ENCODE measurements at regions not wholly inside any gene's neighbourhood (a gene's known extent, or its start where the extent isn't known, plus 50 kb on each side); places are given as distances from the start of the nearest gene placed in this dataset.

- no peak for ATAC-seq
- intact Hi-C loops (cut with DNase I): no loop called here
- peaks cover 0 to 5% of the 10 kb centered on the region in 2 donors for H3K4me1 ChIP-seq
Measured at GRCh38 chr7:17631061-17631460, 309.2 kb downstream of the SNX13 start.

DNA sequence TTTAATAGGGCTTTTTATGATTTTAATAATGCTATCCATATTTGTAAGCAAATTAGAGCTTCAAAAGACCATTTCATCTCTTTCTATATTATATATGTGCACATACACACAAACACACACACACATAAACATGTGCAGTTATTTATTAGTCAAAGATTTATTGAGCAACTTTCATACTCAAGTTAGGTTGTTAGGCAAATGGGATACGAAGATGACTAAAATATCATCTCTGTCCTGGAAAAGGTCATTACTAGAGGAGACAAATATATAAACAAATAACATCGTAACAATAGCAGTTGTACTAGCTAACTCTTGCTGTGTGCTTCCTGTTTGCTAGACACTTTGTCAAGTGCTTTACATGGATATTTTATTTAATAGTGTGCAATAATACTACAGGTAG is 307.9 kb downstream of the SNX13 start:
- ATAC-seq (no peak), DNase-seq (no peak)
- Histone ChIP-seq H3K27me3 (no peaks in the 10 kb centered on the region), H3K36me3 (no peaks in the 10 kb centered on the region), H3K27ac (peak overlapping the region in 1 of 2 donors; percentile 9), H3K9me3 (no peaks in the 10 kb centered on the region), H3K4me3 (no peak overlapping the region), H3K4me1 (peaks cover 0 to 5% of the 10 kb centered on the region in 2 donors)
- TF ChIP-seq, protein P1, sequence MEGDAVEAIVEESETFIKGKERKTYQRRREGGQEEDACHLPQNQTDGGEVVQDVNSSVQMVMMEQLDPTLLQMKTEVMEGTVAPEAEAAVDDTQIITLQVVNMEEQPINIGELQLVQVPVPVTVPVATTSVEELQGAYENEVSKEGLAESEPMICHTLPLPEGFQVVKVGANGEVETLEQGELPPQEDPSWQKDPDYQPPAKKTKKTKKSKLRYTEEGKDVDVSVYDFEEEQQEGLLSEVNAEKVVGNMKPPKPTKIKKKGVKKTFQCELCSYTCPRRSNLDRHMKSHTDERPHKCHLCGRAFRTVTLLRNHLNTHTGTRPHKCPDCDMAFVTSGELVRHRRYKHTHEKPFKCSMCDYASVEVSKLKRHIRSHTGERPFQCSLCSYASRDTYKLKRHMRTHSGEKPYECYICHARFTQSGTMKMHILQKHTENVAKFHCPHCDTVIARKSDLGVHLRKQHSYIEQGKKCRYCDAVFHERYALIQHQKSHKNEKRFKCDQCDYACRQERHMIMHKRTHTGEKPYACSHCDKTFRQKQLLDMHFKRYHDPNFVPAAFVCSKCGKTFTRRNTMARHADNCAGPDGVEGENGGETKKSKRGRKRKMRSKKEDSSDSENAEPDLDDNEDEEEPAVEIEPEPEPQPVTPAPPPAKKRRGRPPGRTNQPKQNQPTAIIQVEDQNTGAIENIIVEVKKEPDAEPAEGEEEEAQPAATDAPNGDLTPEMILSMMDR (IDR thresholded peaks at IDR 0.05): no peak
- intact Hi-C loops (cut with DNase I): no loop called here

More at GRCh38 chr7:17631061-17631460, 309.2 kb downstream of the SNX13 start:
- Histone ChIP-seq H3K4me3 (no peak overlapping the region), H3K9me3 (no peaks in the 10 kb centered on the region), H3K36me3 (no peaks in the 10 kb centered on the region), H3K27me3 (no peaks in the 10 kb centered on the region), H3K27ac (no peak overlapping the region)
- DNase-seq: no peak
- TF ChIP-seq, protein P1 (IDR thresholded peaks at IDR 0.05): no peak

DNA sequence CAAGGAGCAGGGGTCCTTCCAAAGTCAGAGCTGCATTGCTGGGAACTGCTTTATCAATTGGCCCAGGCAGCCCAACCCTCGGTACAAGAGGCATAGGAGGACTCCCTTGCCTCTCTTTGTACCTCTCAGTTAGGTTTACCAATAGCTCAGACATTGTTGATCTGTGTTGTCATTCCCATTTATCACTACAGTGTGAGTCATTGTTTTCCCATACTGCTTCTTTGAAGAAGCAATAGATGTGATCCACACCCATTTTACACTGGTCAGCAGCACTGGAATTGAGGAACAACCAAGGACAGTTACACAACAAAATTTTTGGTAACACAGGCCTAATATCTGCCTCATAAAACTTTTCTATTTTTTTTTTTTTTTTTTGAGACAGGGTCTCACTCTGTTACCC is 307.2 kb downstream of the SNX13 start:
- TF ChIP-seq, protein P1 (IDR thresholded peaks at IDR 0.05): no peak
- ATAC-seq: peak; percentile 49
- no peak overlapping the region for H3K4me3 ChIP-seq

GRCh38 chr7:17638727-17639126 is 301.6 kb downstream of the SNX13 start:
- DNase-seq: no peak
- Histone ChIP-seq H3K27me3 (no peaks in the 10 kb centered on the region), H3K27ac (no peak overlapping the region), H3K9me3 (no peaks in the 10 kb centered on the region), H3K36me3 (no peaks in the 10 kb centered on the region), H3K4me1 (peaks cover 0 to 3% of the 10 kb centered on the region in 2 donors), H3K4me3 (no peak overlapping the region)
- peak; percentile 75 for ATAC-seq
- TF ChIP-seq, protein P1 (IDR thresholded peaks at IDR 0.05): no peak
- intact Hi-C loops (cut with DNase I): no loop called here

More for the DNA sequence above, 307.2 kb downstream of the SNX13 start:
- H3K27ac ChIP-seq: peak overlapping the region in 1 of 2 donors; percentile 9
- no peak for DNase-seq
- H3K9me3 ChIP-seq: no peaks in the 10 kb centered on the region
- no peaks in the 10 kb centered on the region for H3K27me3 ChIP-seq
- intact Hi-C loops (cut with DNase I): no loop called here
- no peaks in the 10 kb centered on the region for H3K36me3 ChIP-seq
- peaks cover 0 to 5% of the 10 kb centered on the region in 2 donors for H3K4me1 ChIP-seq

DNA sequence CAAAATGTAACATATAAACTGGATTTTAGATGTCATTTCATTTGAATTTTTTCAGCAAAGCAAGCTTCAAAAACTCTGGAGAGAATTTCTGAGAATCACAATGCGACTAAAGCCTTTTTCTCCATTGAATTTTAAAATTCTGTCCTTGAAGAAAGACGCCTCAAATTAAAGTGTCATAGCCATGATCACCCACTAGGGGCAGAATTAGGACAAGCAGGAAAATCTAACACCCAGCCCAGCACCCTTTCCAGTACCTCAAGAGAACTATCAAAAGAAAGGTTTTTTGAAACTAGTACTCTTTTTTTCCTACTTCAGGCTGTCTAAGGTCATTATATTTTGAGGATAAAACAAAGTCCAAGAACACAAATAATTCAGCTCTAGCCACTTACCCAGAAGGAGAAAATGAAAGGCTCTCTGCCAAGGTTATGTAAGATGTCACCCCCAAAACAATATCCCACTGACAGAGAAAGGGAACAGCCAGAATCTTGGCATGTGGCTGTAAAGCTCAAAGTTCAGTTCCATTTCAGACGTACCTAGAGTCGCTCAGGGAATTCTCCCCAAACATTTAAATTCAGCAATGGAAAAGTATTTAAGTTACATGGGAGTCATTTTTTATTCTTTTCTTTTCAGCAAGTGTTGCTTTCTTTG is 299.4 kb downstream of the SNX13 start:
- Histone ChIP-seq H3K27me3 (no peaks in the 10 kb centered on the region), H3K9me3 (no peaks in the 10 kb centered on the region), H3K27ac (no peak overlapping the region), H3K4me1 (peaks cover 0 to 3% of the 10 kb centered on the region in 2 donors), H3K36me3 (no peaks in the 10 kb centered on the region), H3K4me3 (no peak overlapping the region)
- TF ChIP-seq, protein P1 (IDR thresholded peaks at IDR 0.05): peak; percentile 52 to 57
- DNase-seq: no peak
- ATAC-seq: peak; percentile 38
- intact Hi-C loops (cut with DNase I): no loop called here

Measured in left lung (tissue), 4 donors.